GM19467 (cell line): ENCODE measurements at regions not wholly inside any gene's neighbourhood (a gene's known extent, or its start where the extent isn't known, plus 50 kb on each side); places are given as distances from the start of the nearest gene placed in this dataset.
"Not testable (repeated sequence)": the region's sequence is repeated elsewhere in the genome, so short reads cannot be mapped to it uniquely, and the experiment has no call there.

Experiments
- ATAC-seq: cut with Tn5 transposase; IDR thresholded peaks from one replicate; pipeline ENCODE4 v1.9.1; 2021; ENCODE audit warnings: mild to moderate bottlenecking, moderate library complexity; ENCODE audit not compliant: unreplicated experiment

DNA sequence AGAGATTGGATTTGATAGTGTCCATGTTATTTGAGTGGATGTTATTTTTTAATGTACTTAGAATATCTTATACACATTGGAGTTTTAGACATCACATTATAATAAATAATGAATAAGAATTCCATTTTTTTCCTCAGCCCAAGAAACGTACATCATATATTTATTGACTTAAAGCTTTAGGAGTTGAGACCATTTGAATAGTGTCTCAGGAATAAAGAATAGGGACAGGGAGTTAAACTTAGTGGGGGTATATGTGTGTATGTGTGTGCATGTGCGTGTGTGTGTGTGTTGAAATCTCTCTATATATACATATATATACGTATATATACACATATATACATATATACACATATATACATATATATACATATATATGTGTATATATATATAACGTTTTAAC lies 542.9 kb upstream of the CHD1 start:
- not testable (repeated sequence) for ATAC-seq

DNA sequence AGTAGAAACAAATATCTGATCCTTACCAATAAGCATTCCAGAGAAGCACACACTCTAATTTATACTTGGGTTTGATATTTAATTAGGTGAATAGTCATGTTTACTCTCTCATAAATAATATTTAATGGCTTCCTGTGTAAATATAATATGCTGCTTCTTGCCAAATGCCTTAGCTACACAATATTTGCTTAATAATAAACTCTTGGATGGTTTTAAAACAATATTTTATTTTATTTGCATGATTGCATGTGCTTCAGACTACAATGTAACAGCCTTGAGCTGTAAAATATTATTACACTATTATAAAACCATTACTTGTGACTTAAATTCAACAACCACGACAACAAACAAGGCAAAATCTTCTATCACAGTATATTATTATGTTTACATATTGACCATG lies 542.4 kb upstream of the CHD1 start:
- ATAC-seq: not testable (repeated sequence)

DNA sequence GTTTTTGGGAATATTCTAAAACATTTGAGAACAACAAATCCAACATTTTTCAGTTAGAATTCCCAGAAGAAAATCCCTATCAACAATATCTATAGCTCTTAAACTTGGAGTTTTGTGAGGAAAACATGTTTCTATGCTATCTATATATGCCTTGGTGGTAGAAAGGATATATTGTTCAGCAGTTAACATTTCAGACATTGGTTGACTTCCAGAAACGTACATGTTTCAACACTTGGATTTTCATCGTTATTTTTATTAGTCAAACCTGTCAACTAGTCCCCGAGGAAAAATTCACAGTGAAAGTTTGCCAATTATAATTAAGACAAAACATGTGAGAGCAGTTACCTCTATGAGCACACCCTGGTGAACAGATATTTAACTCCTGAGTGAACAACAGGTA lies 541.8 kb upstream of the CHD1 start:
- not testable (repeated sequence) for ATAC-seq

DNA sequence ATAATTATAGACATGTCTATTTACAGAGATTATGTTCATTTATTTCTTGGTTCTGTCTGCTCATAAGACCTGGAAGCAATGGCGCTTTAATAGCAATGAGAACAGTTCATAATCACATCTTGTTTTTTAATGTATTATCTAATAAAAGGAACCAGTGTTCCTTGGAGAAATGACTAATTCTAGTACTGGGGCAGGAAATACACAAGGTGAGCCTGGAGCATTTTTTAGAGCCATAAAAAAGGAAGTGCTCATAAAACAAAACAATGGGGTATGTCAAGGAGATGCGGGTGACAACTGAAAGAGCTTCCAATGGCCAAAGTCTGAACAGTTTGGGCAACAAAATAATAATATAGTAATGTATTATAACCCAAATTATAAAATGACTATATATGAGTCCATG lies 531.9 kb upstream of the CHD1 start:
- no peak for ATAC-seq

DNA sequence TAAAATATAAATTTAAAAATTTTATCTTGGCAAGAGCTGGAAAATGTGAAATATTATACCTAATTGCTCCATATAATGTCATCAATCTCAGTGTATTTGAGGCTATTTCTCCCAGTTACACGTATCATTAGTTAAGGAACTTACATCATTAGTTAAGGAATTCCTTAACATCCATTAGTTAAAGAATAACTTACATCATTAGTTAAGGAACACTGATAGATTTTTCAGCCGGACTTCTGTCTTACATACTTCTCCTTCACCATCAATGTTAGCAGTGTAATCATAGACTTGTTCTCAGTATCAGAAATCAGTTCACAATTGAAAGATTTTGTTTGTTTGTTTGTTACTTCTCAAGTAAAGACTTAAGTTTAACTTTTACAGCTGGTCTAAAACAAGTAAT lies 524.4 kb upstream of the CHD1 start:
- no peak for ATAC-seq

DNA sequence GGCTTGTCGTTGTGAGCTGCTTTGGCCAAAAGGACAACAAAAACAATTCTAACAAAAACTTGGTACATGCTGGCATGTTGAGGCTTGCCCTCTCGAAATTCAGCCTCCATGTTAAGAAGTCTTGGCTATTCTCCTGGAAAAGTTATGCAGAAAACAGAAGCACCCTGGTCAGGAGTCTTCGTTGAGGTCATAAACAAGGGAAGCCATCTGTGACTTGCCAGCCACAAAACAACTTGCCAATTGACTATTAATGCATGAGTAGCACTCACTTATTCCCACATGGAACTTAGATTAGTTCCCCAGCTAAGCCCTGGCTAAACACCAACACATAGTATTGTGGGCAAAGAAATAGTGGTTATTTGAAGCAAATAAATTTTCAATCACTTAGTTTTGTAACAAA lies 521.0 kb upstream of the CHD1 start:
- ATAC-seq: no peak

DNA sequence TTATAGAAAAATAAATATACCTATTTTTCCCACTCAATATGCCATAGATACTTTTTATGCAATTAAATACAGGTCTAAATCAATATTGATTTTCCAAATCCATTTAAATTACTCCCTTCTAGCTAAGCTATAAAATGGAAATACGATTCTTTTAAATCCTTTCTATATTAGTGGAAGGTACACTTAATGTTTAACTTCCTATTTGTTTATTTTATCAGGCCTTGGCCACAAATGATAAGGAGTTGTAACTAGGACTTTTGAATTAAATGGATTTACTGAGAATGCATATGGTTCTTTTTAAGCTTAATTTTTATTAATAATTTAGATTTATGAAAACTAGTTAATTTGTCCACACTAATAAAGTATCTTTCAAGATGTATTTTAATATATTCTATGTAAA lies 517.0 kb upstream of the CHD1 start:
- no peak for ATAC-seq

DNA sequence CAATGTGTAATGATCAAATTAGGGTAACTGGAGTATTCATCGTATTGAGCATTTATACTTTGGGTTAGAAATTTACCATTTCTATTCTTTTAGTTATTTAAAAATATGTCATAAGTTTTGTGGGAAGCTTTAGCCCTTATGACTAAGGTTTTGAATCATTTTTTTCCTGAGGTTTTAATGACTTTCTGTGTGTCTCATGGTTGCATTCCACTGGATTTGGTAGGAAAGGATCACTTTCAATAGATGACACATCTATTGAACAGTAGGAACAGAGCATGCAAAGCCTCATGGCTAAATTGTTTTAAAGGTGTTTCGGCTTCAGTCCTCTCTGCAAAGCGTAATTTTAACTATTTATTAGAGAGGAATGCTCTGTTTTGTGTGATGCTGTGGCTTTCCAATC lies 512.4 kb upstream of the CHD1 start:
- no peak for ATAC-seq

DNA sequence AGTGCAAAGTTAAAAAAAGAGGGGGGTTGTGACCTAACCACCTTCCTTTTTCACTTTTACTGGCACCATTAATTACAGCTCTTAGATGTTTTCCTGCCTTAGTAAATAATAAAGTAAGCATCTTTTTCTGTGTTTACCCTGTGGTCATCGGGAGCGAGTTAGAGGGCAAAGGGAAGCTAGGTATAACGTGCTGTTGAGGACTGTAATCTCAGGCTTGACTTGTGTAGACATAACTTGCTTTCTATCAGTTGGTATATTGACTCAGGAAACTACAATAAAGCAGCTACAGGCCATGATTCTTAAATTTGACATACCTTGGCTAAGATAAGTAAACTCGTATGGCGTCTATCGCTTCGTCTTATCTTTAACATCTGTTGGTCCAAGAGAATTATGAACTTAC lies 509.8 kb upstream of the CHD1 start:
- no peak for ATAC-seq

DNA sequence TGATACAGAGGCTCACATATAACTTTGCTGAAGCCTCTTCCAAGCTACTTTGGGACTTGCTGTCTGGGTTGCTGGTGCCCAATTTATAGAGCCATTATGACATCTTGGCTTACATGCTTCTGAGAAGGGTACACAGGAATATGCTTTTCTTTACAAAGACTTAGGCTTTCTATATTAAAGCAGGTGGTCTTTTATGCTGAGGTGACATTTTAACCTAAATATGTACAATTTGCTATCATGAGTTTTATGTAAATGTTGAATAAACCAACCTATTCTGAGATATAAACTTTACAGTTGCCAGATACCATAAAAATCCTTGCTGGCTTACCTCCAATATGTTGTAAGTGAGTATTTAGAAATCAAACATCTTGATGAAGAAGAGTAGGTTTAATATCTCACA lies 509.2 kb upstream of the CHD1 start:
- no peak for ATAC-seq

DNA sequence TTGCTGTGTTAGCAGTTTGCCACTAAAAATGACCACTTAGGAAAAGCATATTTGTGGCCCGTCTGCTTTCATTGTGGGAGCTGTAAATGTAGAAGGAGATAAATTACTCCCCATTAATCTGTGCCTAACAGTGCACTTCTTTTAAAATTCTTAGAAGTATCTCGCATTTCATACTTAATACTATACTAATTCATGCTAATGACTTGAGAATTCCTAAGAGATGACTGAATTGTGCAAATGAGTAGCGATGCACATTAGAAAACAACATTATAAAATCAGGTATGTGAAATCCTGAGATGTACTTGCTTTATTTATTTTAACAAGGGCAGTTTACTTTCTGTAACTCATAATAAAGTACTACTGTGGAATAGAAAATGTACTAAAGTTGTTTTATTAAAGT lies 494.6 kb upstream of the CHD1 start:
- ATAC-seq: not testable (repeated sequence)

DNA sequence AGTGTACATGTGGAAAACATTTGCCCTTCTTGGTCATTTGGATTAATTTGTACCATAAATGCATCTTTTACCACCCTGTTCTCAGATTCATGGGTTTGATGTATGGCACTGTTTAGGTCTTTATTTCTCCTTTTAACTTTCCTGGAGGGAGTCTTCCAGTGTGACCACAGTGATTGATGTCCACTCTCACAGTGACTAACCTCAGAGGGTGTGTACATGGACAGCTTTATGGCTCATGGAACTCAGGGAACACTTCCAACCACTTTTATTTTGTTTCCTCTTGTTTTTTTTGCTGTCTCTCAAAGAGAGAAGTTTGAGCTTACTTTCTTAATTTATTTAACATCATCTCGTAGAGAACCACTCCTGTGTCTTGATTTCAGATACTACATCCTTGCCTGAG lies 489.8 kb upstream of the CHD1 start:
- ATAC-seq: not testable (repeated sequence)

DNA sequence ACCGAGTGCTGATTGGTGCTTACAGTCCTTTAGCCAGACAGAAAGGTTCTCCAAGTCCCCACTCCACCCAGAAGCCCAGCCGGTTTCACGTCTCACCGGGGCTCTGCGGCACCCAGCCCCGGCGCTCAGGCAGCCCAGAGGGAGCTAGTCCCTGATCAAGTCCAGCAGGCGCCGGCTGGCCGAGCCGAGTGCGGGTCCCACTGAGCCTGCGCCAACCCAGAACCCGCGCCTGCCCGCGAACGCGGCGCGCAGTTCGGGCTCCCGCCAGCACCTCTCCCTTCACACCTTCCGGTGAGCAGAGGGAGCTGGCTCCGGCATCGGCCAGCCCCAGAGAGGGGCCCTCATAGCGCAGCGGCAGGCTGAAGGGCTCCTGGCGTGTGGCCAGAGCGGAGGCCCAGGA lies 481.6 kb upstream of the CHD1 start:
- ATAC-seq: not testable (repeated sequence)

DNA sequence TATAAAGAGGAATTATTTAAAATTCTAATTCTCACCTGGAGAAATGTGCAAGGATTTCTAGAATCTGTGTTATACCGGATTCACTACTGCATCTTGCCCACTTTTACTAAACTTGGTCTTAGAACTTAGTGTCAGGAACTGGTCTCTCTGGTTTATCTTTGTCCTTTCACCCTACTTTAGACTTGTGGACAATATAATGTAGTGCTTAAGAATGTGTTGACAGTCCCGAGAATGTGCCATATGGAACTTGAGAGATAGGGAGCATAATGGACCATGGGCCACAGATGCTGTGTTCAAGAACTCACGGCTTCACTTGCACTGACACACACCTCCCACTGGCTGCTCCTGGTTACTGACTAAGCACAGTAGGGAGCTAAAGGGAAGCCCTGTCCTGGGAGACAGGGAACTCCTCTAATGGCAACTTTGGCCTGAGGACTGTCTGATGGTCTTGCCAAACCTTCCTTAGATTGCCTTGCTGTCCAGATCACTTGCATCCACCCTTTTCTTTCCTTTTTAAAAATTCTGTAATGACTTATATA lies 476.0 kb upstream of the CHD1 start:
- not testable (repeated sequence) for ATAC-seq

DNA sequence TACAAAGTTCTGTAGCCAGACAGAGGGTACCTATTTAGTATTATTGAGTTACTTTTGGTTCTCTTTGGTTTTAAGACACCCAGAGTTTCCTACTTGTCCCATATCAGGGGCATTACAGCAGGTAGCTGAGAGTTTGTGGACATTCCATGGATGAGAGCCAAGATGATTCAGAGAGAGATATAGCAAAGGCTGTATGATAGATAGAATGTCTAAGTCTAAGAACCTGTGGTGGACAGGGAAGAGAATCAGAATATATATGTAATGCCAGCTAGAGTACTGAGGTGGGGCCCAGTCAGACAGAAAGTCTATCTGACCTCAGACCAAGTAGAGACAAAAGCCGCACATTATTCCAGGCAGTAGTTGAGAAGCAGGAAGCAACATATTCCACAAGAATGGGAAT lies 471.8 kb upstream of the CHD1 start:
- not testable (repeated sequence) for ATAC-seq

DNA sequence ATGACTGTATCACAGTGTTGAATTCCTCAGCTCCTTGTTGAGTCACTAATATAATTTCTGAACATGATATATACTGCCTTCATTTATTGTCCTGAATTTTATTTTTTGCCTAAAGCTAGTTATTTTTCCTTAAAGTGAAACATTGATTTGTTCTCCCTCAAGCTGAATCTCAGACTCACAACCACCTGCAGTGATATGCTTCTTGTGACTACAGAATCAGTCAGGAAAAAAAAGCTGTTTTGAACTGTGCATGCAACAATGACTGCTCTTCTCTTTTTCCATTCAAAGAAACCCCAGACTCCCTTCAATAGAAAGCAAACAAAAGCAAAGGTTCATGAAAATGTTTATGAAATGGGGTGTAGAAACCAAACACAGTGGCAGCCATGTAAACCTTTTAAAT lies 470.2 kb upstream of the CHD1 start:
- no peak for ATAC-seq

DNA sequence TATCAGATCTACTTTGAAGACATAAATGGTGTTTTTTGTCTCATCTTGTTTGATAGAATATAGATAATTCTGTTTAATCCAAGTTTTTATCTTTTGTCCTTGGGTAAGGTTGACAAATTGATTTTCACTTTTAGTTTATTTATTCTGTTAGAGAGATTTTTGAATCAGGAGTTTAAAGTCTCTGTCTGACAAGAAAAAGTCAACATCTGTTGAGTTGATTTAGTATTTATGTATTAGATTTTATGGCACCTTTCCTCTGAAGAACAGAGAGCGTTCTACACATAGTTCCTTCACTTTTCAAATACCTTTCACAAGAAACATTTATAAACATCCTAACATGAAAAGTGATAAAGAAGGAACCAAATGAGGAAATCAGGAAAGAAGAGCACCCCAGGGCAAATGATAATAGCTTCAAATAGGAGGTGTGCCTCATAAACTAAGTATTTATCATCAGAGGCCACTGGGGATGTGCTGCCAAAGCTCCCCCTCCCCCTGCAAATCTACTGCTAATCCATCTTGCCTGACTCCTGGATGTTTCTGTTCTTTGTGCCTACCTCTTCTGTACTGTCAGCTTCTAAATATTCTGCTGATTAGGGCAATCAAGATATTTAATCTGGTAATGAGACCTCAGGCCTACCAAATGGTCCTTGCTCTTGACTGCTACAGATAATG lies 457.7 kb upstream of the CHD1 start:
- ATAC-seq: no peak

DNA sequence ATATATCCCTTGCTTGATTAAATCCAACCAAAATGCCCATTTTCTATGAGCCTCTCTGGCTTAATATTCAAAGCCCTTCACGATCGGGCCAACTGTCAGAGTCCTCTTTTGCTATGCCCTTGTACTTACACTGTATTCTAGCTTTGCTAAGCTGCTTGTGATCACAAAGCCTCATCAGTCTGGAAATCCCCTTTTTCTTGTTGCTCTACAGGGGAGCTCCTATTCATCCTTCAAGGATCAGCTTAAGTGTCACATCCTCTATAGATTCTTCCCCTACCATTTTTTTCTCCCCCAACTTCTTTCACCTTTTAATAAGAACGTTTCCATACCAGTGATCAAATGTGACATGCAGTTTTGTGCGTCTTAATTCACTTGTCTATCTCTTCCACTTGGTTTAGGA lies 450.4 kb upstream of the CHD1 start:
- no peak for ATAC-seq

DNA sequence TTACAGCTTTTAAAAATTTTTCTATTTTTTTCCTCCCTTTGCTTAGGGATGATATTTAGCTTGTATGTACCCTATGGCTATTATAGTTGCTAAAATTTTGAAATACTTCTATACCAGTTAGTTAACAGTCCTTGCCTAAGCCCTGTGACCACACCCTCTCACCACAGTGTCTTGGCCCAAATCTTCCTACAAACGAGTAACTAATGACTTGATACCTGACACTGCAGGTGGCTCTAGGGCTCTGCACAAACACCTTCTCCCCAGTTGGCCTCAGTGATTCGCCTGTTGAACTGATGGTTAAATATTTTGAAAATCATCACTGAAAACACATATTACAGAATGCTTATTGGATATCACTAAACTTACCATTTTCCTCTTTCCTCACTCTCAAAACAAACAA lies 449.6 kb upstream of the CHD1 start:
- ATAC-seq: no peak

DNA sequence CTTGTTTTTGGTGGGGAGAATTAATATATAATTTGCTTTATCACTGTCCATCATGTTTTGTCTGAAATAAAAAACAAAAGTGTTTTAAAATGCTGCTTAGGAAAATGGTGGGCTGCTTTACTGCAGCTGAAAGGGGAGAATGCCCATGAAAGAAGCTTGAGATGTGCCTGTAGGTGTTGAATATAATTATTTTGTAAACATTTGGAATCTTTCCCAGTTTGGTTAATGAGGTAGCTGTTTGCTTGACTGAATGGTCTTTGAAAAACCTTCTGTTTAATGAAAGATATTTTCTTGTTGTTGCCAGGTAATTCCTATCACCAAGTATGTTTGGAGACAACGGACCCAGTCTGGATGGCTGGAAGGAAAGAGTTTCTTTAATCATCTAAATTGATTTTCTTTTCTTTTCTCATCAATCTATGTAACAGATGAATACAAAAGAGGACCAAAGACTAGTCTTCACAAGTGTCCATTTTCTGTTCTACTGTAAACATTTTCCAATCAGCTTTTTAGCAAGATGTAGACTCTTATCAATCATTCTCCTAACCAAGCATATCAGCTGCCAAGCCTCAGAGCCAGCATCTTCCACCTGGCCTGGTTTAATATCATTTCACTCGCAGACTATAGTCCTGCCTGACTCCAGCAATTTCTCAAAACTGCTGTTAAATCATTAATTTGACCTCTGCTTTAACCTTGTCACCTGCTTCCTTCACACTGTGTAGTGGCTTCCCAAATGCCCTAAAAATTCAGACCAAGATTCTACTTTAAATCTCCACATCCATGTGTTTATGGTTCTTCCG lies 441.2 kb upstream of the CHD1 start:
- no peak for ATAC-seq

DNA sequence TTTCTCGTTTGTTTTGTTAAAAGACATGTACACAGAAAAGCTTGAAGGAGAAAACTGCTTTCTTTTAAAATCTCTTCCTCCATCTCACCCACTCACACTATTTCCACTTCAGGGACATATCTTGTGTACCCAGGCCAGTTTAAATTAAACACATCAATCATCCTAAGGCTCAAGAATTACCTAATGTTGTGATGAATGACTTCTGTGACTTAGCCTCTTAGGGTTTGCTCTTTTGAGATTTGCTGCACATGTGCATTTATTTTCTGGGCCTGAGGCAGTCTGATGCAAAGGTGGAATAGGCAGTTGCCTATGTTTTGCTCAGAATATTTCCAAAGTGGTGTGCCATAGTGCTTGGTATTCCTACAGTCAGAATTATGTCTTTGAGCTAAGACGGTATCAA lies 439.9 kb upstream of the CHD1 start:
- ATAC-seq: no peak

DNA sequence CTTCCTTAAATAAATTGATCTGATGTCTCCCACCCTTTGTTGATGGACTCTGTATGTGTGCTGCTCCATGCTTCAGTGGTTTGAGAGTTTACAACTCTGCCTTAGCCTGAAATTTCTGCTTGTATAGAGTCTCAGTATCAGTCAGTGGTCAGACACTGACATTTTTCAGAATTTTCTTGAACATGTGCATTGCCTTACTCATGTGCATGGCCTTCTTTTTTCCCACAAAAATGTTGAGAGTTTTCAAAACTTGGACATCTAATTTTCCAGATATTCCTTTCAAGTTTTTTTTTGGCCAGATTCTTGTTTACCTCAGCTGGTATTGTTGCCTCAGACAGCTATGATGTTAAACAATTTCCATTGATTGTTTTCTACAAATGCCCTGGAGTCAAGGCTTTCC lies 427.1 kb upstream of the CHD1 start:
- ATAC-seq: no peak
